Esophagus (tissue), 2 donors: ENCODE measurements at regions not wholly inside any gene's neighbourhood (a gene's known extent, or its start where the extent isn't known, plus 50 kb on each side); places are given as distances from the start of the nearest gene placed in this dataset.
"Not testable (repeated sequence)": the region's sequence is repeated elsewhere in the genome, so short reads cannot be mapped to it uniquely, and the experiment has no call there.

Source experiments
- H3K27ac ChIP-seq, 2 donors: one replicate each; pipeline ENCODE4 v1.5.1; 2013; ENCODE audit warnings: low read depth in 2 of 2, mild to moderate bottlenecking in 2 of 2, inconsistent platforms in 1 of 2, low read length in 1 of 2, moderate library complexity in 1 of 2
- H3K27me3 ChIP-seq, 2 donors: one replicate each; pipeline ENCODE4 v1.6.1; 2013; ENCODE audit warnings: low read length in 2 of 2, control low read depth in 1 of 2, mild to moderate bottlenecking in 1 of 2; ENCODE audit not compliant: insufficient read depth in 2 of 2, control insufficient read depth in 1 of 2
- H3K36me3 ChIP-seq, 2 donors: one replicate each; pipeline ENCODE4 v1.6.1; 2013; ENCODE audit warnings: low read length in 1 of 2; ENCODE audit not compliant: control insufficient read depth in 2 of 2, insufficient read depth in 2 of 2
- H3K4me1 ChIP-seq, 2 donors: one replicate each; pipeline ENCODE4 v1.6.1; 2013; ENCODE audit warnings: low read length in 1 of 2; ENCODE audit not compliant: control insufficient read depth in 2 of 2, insufficient read depth in 2 of 2
- H3K4me3 ChIP-seq, 2 donors: one replicate each; pipeline ENCODE4 v1.5.1; 2013; ENCODE audit warnings: low read length in 2 of 2, mild to moderate bottlenecking in 2 of 2, low read depth in 1 of 2, moderate library complexity in 1 of 2
- H3K9me3 ChIP-seq, 2 donors: one replicate each; pipeline ENCODE4 v1.6.1; 2013; ENCODE audit warnings: mild to moderate bottlenecking in 2 of 2, low read depth in 1 of 2, low read length in 1 of 2, moderate library complexity in 1 of 2; ENCODE audit not compliant: control insufficient read depth in 2 of 2, insufficient read depth in 1 of 2
- WGBS, 2 donors: extraction: QIAGEN DNeasy Blood & Tissue Kit; methylation state at CpG; one replicate each; pipeline ENCODE4 v1.1.7; 2013; 5-methylcytosine and 5-hydroxymethylcytosine counted together
- donor health status: healthy with polysubstance abuse.
- donor health status: Bipolar disorder and iron deficiency.

DNA sequence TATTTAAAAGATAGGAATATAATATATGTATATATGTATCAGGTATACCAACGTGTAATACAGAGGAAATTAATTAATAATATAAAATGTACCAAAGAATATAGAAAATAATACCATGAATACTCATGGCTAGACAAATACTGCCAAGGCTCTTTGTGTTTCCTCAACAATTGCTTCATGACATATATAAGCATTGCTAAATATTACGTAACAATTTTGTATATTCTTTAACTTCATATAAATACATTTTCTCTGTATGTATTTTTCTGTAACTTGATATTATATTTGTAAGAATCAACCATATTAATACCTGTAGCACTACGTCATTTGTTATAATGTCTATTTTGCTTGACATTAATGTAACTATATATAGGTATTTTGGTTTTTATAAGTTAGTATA is 104.0 kb downstream of the CEP44 start:
- Histone ChIP-seq H3K9me3 (no peaks in the 10 kb centered on the region), H3K27me3 (no peaks in the 10 kb centered on the region), H3K4me3 (no peak overlapping the region), H3K27ac (no peak overlapping the region), H3K36me3 (no peaks in the 10 kb centered on the region), H3K4me1 (peaks cover 0 to 3% of the 10 kb centered on the region in 2 donors)
- whole genome bisulfite sequencing, 2 donors = 70 to 77% methylated on average over 3 of the region's 3 CpGs

DNA sequence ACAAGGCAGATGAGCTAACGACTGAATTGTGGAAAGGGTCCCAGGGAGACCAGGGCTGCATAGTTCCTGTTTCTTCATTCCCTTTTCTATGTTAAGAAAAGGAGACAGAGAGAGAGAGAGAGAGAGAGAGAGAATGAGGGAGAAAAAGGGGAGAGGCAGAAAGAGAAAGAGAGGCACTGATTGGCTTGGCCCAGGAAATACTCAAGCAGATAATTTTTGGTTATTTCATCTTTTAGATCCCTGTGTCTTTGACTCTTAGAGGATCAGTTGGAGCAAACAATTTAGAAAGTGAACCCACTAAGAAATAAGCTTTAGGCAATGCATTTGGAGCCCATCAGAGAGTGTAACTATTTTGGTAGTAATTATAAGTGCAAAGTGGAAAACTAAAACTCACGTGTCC is 103.4 kb downstream of the CEP44 start:
- Histone ChIP-seq H3K27me3 (no peaks in the 10 kb centered on the region), H3K27ac (no peak overlapping the region), H3K4me1 (peaks cover 0 to 3% of the 10 kb centered on the region in 2 donors), H3K4me3 (no peak overlapping the region), H3K36me3 (no peaks in the 10 kb centered on the region), H3K9me3 (no peaks in the 10 kb centered on the region)
- WGBS, 2 donors = 47% methylated on average over 2 of the region's 2 CpGs

DNA sequence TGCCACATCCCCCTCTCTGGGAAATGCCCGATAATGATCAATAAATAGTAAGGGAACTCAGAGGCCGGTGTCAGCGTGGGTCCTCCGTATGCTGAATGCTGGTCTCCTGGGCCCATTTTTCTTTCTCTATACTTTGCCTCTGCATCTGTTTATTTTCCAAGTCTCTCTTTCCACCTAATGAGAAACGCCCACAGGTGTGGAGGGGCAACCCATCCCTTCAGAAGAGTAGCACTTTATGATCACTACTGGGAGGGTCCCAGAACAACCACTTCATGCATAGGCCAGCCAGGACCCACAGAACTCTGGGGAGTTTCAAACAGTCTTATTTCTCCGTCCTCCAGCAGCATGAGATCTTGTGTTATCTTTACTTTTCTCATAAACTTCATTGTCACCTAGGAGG is 100.1 kb downstream of the CEP44 start:
- H3K9me3 ChIP-seq = no peaks in the 10 kb centered on the region
- WGBS, 2 donors = 77 to 91% methylated on average over 6 of the region's 6 CpGs
- H3K27me3 ChIP-seq = no peaks in the 10 kb centered on the region
- H3K4me3 ChIP-seq = no peak overlapping the region
- H3K27ac ChIP-seq = no peak overlapping the region
- no peaks in the 10 kb centered on the region for H3K36me3 ChIP-seq
- H3K4me1 ChIP-seq = no peaks in the 10 kb centered on the region

DNA sequence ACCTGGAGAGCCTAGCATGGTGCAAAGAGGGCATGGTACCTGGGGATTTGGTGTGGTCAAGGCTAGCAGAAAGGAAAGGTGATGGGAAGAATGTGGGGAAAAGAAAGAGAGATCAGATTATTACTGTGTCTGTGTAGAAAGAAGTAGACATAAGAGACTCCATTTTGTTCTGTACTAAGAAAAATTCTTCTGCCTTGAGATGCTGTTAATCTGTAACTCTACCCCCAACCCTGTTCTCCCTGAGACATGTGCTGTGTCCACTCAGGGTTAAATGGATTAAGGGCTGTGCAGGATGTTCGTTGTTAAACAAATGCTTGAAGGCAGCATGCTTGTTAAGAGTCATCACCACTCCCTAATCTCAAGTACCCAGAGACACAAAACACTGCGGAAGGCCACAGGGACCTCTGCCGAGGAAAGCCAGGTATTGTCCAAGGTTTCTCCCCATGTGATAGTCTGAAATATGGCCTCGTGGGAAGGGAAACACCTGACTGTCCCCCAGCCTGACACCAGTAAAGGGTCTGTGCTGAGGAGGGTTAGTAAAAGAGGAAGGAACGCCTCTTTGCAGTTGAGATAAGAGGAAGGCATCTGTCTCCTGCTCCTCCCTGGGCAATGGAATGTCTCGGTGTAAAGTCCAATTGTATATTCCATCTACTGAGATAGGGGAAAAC is 99.4 kb downstream of the CEP44 start:
- H3K27ac ChIP-seq, H3K4me3 ChIP-seq, H3K27me3 ChIP-seq, H3K36me3 ChIP-seq, H3K9me3 ChIP-seq, H3K4me1 ChIP-seq: not testable (repeated sequence)
- 46 to 62% methylated on average over 6 of the region's 6 CpGs for WGBS, 2 donors
